Renal cortex interstitium (tissue), 11 donors: ENCODE measurements at regions not wholly inside any gene's neighbourhood (a gene's known extent, or its start where the extent isn't known, plus 50 kb on each side); places are given as distances from the start of the nearest gene placed in this dataset.

Experiments
- DNase-seq, 11 donors: peaks; one replicate each; pipeline ENCODE4 v3.0.0-alpha.2; 2013; ENCODE audit warnings: low read depth in 9 of 11, low spot score in 4 of 11; ENCODE audit errors: extremely low read depth in 1 of 11

- DNase-seq, result no peak
These were observed 483.8 kb downstream of the TUSC7 start for GRCh38 chr3:117193390-117193789.

GRCh38 chr3:117195034-117195433, 485.5 kb downstream of the TUSC7 start:
- DNase-seq, result no peak

GRCh38 chr3:117200962-117201361, 491.4 kb downstream of the TUSC7 start:
- DNase-seq, result no peak

- DNase-seq, result no peak
These were observed 492.6 kb downstream of the TUSC7 start for GRCh38 chr3:117201901-117202774.

GRCh38 chr3:117217355-117217754, 507.8 kb downstream of the TUSC7 start:
- DNase-seq, result no peak

GRCh38 chr3:117217760-117218316, 508.3 kb downstream of the TUSC7 start:
- no peak for DNase-seq

- no peak for DNase-seq
These were observed 509.1 kb downstream of the TUSC7 start for GRCh38 chr3:117218641-117219048.

- DNase-seq, result no peak
These were observed 509.7 kb downstream of the TUSC7 start for GRCh38 chr3:117219296-117219695.

GRCh38 chr3:117226932-117227331, 517.4 kb downstream of the TUSC7 start:
- DNase-seq, result no peak

- no peak for DNase-seq
These were observed 518.9 kb downstream of the TUSC7 start for GRCh38 chr3:117228466-117228865.

GRCh38 chr3:117230924-117231323, 521.3 kb downstream of the TUSC7 start:
- DNase-seq, result no peak

GRCh38 chr3:117234331-117234730, 524.8 kb downstream of the TUSC7 start:
- no peak for DNase-seq

GRCh38 chr3:117235304-117235703, 525.7 kb downstream of the TUSC7 start:
- DNase-seq, result no peak

- DNase-seq, result no peak
These were observed 529.2 kb downstream of the TUSC7 start for GRCh38 chr3:117238806-117239205.

GRCh38 chr3:117243657-117244056, 534.1 kb downstream of the TUSC7 start:
- DNase-seq, result no peak

GRCh38 chr3:117246771-117247555, 537.4 kb downstream of the TUSC7 start:
- no peak for DNase-seq

- no peak for DNase-seq
These were observed 538.6 kb downstream of the TUSC7 start for GRCh38 chr3:117248153-117248552.

GRCh38 chr3:117252208-117252607, 542.6 kb downstream of the TUSC7 start:
- no peak for DNase-seq

- DNase-seq, result no peak
These were observed 543.1 kb downstream of the TUSC7 start for GRCh38 chr3:117252651-117253050.

- DNase-seq, result no peak
These were observed 544.1 kb downstream of the TUSC7 start for GRCh38 chr3:117253636-117254035.
